ENCODE measurements at regions not wholly inside any gene's neighbourhood (a gene's known extent, or its start where the extent isn't known, plus 50 kb on each side); places are given as distances from the start of the nearest gene placed in this dataset.

- TF ChIP-seq POLR2A (IDR thresholded peaks at IDR 0.05): no peak
- TF ChIP-seq CTCF (IDR thresholded peaks at IDR 0.05): no peak
Measured at GRCh38 chr7:145212050-145212449, 376.2 kb upstream of the TPK1 start.

Measured in right lobe of liver (tissue), 4 donors.